ENCODE measurements at regions not wholly inside any gene's neighbourhood (a gene's known extent, or its start where the extent isn't known, plus 50 kb on each side); places are given as distances from the start of the nearest gene placed in this dataset.
A peak's percentile ranks its signal among the peaks of the same experiment; 100 is the strongest.

GRCh38 chr15:88382482-88382983 is 84.7 kb downstream of the MRPL46 start:
- DNase-seq = peak in 1 of 2 experiments; percentile 10

GRCh38 chr15:88378188-88378637 is 89.0 kb downstream of the MRPL46 start:
- DNase-seq = no peak

GRCh38 chr15:88377509-88377908 is 89.7 kb downstream of the MRPL46 start:
- no peak for DNase-seq

GRCh38 chr15:88376574-88377174 is 90.5 kb downstream of the MRPL46 start:
- no peak for DNase-seq

- DNase-seq = peak in 1 of 2 experiments; percentile 25
Observed at GRCh38 chr15:88375234-88375927, 91.8 kb downstream of the MRPL46 start.

GRCh38 chr15:88365124-88365523 is 102.1 kb downstream of the MRPL46 start:
- DNase-seq = no peak

- DNase-seq = no peak
Observed at GRCh38 chr15:88348579-88349230, 92.2 kb upstream of the NTRK3 start.

GRCh38 chr15:88345962-88346361 is 89.4 kb upstream of the NTRK3 start:
- no peak for DNase-seq

GRCh38 chr15:88344786-88345185 is 88.2 kb upstream of the NTRK3 start:
- DNase-seq = no peak

GRCh38 chr15:88342666-88343065 is 86.1 kb upstream of the NTRK3 start:
- DNase-seq = no peak

- DNase-seq = no peak
Observed at GRCh38 chr15:88341653-88342052, 85.1 kb upstream of the NTRK3 start.

GRCh38 chr15:88341006-88341405 is 84.5 kb upstream of the NTRK3 start:
- no peak for DNase-seq

- DNase-seq = no peak
Observed at GRCh38 chr15:88337993-88338392, 81.5 kb upstream of the NTRK3 start.

- no peak for DNase-seq
Observed at GRCh38 chr15:88335074-88335473, 78.5 kb upstream of the NTRK3 start.

- DNase-seq = no peak
Observed at GRCh38 chr15:88334436-88334835, 77.9 kb upstream of the NTRK3 start.

GRCh38 chr15:88331291-88331690 is 74.8 kb upstream of the NTRK3 start:
- peak; percentile 73 to 77 for DNase-seq

GRCh38 chr15:88326924-88327323 is 70.4 kb upstream of the NTRK3 start:
- DNase-seq = no peak

- DNase-seq = no peak
Observed at GRCh38 chr15:88324741-88325065, 68.2 kb upstream of the NTRK3 start.

GRCh38 chr15:88323976-88324740 is 67.6 kb upstream of the NTRK3 start:
- DNase-seq = no peak

GRCh38 chr15:88323468-88323867 is 66.9 kb upstream of the NTRK3 start:
- no peak for DNase-seq

- no peak for DNase-seq
Observed at GRCh38 chr15:88322461-88322860, 65.9 kb upstream of the NTRK3 start.

GRCh38 chr15:88321271-88321670 is 64.7 kb upstream of the NTRK3 start:
- DNase-seq = no peak

GRCh38 chr15:88316586-88316985 is 60.0 kb upstream of the NTRK3 start:
- no peak for DNase-seq
